A549 (cell line): ENCODE measurements at regions not wholly inside any gene's neighbourhood (a gene's known extent, or its start where the extent isn't known, plus 50 kb on each side); places are given as distances from the start of the nearest gene placed in this dataset.

Source experiments
- BCL3 ChIP-seq: fragments of >200 bp; sonication (Bioruptor Twin); formaldehyde crosslinking; IDR thresholded peaks from 3 replicates; pipeline ENCODE4 v1.6.1; 2016
- BHLHE40 ChIP-seq: IDR thresholded peaks from 2 replicates; pipeline ENCODE4 v1.6.1; 2012; ENCODE audit warnings: low read depth, low read length, inconsistent platforms
- CTCF ChIP-seq: fragments of >200 bp; sonication (Bioruptor Twin); formaldehyde crosslinking; IDR thresholded peaks from 3 replicates; pipeline ENCODE4 v1.5.1; 2016
- EHMT2 ChIP-seq: fragments of 200-600 bp; sonication (generic); IDR thresholded peaks from 2 replicates; pipeline ENCODE4 v1.6.1; 2016; ENCODE audit warnings: antibody characterized with exemption, low read depth, mild to moderate bottlenecking, moderate library complexity
- EP300 ChIP-seq, 2 experiments: fragments of >200 bp; sonication (Bioruptor Twin); formaldehyde crosslinking; IDR thresholded peaks; 2 replicates in 1 of 2; 3 replicates in 1 of 2; pipeline ENCODE4 v1.6.1; 2016 to 2017
- KDM1A ChIP-seq: fragments of 200-600 bp; sonication (generic); IDR thresholded peaks from 2 replicates; pipeline ENCODE4 v1.6.1; 2016; ENCODE audit warnings: low read depth, mild to moderate bottlenecking
- MYC ChIP-seq: IDR thresholded peaks from 2 replicates; pipeline ENCODE4 v1.6.1; 2012; ENCODE audit warnings: mild to moderate bottlenecking, inconsistent platforms, low read length, improper control_type of control experiment, borderline replicate concordance
- POLR2A ChIP-seq: IDR thresholded peaks from 2 replicates; pipeline ENCODE4 v1.6.1; 2012; ENCODE audit warnings: mild to moderate bottlenecking, low read length
- POLR2AphosphoS2 ChIP-seq: conservative IDR thresholded peaks from 2 replicates; pipeline ENCODE4 v1.6.1; 2012; ENCODE audit warnings: low read length, improper control_type of control experiment, inconsistent platforms
- REST ChIP-seq: fragments of 200-600 bp; sonication (generic); IDR thresholded peaks from 2 replicates; pipeline ENCODE4 v1.6.1; 2016; ENCODE audit warnings: antibody characterized with exemption, mild to moderate bottlenecking, moderate library complexity
- RNF2 ChIP-seq: fragments of 200-600 bp; sonication (generic); IDR thresholded peaks from 2 replicates; pipeline ENCODE4 v1.6.1; 2016; ENCODE audit warnings: low read depth, mild to moderate bottlenecking, antibody characterized with exemption, moderate library complexity, borderline replicate concordance
- ZFP36 ChIP-seq: fragments of 450-650 bp; IDR thresholded peaks from 2 replicates; pipeline ENCODE4 v1.6.1; 2014; ENCODE audit warnings: borderline replicate concordance; ENCODE audit not compliant: partially characterized antibody

GRCh38 chr3:177523872-177524438, 326.7 kb upstream of the TBL1XR1 start:
- TF ChIP-seq CTCF (no peak), POLR2A (no peak), RNF2 (no peak), REST (no peak), EHMT2 (no peak), MYC (no peak), EP300 (IDR thresholded peaks at IDR 0.05) (no peak), BCL3 (no peak), KDM1A (no peak), POLR2AphosphoS2 (no peak), BHLHE40 (no peak), ZFP36 (no peak)
